ENCODE measurements at regions not wholly inside any gene's neighbourhood (a gene's known extent, or its start where the extent isn't known, plus 50 kb on each side); places are given as distances from the start of the nearest gene placed in this dataset.
"Not testable (repeated sequence)": the region's sequence is repeated elsewhere in the genome, so short reads cannot be mapped to it uniquely, and the experiment has no call there.

DNA sequence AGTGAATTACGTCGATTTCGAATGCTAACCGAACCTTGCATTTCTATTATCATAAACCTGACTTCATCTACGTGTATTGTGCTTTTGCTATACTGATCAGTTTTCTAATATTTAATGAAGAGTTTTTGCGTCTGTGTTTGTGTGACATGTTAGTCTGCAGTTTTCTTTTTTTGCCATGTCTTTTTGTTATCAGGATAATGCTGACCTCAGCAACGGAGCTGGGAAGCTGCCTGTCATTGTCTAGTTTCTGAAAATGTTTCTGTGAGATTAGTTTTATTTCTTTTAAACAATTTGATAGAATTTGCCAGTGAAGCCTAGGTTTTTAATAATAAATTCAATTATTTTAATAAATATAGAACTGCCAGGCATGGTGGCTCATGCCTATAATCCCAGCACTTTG is 139.3 kb downstream of the LAT start:
- not testable (repeated sequence) for DNase-seq

DNA sequence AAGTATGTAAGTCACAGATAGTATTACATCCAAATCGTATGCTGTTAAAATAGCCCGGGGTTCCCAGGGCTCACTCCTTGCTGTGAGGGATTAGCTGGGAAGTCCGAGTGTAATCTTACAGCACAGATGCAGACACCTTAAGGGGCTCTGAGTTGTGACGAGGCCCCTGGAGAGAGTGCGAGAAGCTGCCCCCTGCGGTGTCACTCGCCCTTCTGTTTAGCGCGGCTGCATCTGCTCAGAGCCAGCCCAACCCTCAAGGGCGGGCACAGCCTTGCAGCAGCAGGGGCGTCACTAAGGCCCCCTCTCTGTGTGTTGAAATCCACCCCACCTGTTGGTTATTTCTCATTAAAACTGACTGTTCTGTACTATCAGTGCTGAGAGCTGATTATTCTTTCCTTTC is 135.8 kb downstream of the LAT start:
- DNase-seq = not testable (repeated sequence)

GRCh38 chr16:29118301-29118957 is 133.6 kb downstream of the LAT start:
- DNase-seq = peak; percentile 39

- no peak for DNase-seq
These were observed 132.8 kb downstream of the LAT start for GRCh38 chr16:29117631-29118030.

- DNase-seq = no peak
These were observed 132.1 kb downstream of the LAT start for GRCh38 chr16:29116980-29117379.

- not testable (repeated sequence) for DNase-seq
These were observed 131.4 kb downstream of the LAT start for GRCh38 chr16:29116207-29116606.

GRCh38 chr16:29115802-29116141 is 130.9 kb downstream of the LAT start:
- not testable (repeated sequence) for DNase-seq

DNA sequence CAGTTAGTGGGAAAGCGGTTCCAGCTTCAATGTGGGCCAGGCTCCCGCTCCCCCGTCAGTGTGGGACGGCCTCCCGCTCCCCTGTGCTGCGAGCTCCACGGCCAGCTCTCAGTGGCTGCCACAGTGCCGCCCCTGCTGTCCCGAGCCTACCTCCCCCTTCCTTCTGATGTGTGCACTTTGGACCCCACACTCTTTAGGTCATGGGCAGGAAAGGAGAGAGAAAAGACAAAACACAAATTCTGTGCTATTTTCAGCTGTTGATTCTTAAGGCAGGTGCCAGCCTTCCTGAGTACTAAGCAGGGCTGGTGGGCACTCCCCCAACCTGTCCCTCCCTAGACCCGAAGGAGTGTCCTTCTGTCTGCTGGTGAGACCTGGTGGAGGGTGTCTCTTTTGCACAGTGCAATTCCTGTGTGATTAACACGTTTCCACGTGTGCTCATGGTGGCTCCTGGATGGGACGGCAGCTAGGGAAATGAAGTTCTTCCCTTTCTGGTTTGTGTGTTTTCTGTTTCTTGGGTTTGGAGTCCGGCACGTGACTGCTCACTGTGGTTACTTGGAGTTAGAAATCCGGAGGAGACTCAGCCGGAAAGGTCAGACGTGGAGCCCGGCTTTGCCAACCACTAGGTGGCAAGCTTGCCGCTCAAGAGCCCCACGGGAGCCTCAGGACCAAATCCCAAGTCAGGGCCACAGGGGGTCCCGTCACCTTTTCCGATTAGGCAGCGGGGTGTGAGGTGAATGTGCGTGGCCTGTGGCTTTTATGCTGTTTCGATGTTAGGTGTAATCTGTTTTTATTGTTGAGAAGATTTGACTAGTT is 130.3 kb downstream of the LAT start:
- not testable (repeated sequence) for DNase-seq

DNA sequence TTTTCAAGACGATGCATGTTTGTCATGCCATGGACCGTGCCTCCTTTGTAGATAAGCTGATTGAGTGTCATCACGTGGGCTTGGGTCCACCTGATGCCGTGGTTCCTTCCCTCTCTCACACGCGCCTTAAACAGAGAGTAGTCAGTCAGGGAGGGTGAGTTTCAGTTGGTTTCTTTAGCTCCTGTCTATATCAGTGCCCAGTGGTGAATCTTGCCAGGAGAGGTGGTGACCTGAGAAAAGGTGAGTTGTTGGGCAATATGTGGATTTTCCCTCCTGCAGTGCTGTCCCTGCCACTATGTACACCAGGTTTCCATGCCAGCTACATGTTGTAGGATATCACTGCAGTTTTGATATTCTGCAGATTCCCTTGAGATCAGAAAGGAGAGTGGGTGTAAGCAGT is 129.7 kb downstream of the LAT start:
- no peak for DNase-seq

- DNase-seq = not testable (repeated sequence)
These were observed 128.6 kb downstream of the LAT start for GRCh38 chr16:29113446-29113845.

DNA sequence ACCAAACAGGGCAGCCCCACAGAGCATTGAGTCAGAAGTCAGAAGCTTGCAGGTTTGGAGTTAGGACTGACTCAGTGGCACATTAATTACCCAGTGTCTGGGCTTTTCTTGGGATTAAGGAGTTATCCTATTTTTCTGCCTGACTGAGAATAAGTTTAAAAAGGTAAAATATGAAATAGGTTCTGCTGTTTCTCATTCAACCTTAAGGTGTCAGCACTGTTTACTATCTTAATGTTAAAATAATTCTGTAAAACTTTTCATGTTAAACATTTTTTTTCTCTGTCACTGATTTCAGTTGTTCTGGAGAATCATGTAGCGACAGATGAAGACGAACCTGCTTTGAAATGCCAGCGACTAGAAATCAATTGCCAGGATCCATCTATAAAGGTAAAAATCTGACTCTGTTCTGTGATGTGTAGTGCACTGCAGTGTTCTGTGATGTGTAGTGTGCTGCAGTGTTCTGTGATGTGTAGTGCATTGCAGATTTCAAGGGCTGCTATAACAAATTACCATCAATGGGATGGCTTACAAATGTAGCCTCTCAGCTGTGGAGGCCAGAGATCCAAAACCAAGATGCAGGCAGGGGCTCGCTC is 128.0 kb downstream of the LAT start:
- no peak for DNase-seq

- DNase-seq = not testable (repeated sequence)
These were observed 127.2 kb downstream of the LAT start for GRCh38 chr16:29111901-29112680.

GRCh38 chr16:29111421-29111820 is 126.6 kb downstream of the LAT start:
- no peak for DNase-seq

- DNase-seq = not testable (repeated sequence)
These were observed 123.8 kb downstream of the LAT start for GRCh38 chr16:29108625-29109169.

- DNase-seq = no peak
These were observed 122.4 kb downstream of the LAT start for GRCh38 chr16:29107299-29107698.

- not testable (repeated sequence) for DNase-seq
These were observed 121.5 kb downstream of the LAT start for GRCh38 chr16:29106259-29106908.

- not testable (repeated sequence) for DNase-seq
These were observed 119.7 kb downstream of the LAT start for GRCh38 chr16:29104600-29104999.

- not testable (repeated sequence) for DNase-seq
These were observed 113.1 kb downstream of the LAT start for GRCh38 chr16:29097965-29098364.

GRCh38 chr16:29094729-29095624 is 110.1 kb downstream of the LAT start:
- DNase-seq = not testable (repeated sequence)

- DNase-seq = not testable (repeated sequence)
These were observed 109.5 kb downstream of the LAT start for GRCh38 chr16:29094325-29094724.

DNA sequence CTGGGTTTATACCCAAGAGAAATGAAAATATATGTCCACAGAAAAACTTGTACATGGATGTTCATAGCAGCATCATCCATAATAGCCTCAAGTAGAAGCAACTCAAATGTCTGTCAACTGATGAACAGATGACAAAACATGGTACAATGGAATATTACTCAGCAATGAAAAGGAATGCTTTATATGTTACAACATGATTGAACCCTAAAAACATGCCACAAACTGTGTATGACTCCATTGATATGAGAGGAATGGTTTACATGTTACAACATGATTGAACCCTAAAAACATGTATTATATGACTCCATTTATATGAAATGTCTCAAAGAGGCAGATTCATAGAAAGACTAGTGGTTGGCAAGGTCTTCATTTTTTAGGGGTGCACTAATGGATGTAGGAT is 104.8 kb downstream of the LAT start:
- DNase-seq = not testable (repeated sequence)
